ENCODE measurements at regions not wholly inside any gene's neighbourhood (a gene's known extent, or its start where the extent isn't known, plus 50 kb on each side); places are given as distances from the start of the nearest gene placed in this dataset.

GRCh38 chr11:62073061-62073460 is 50.8 kb upstream of the INCENP start:
- TF ChIP-seq SIN3A (IDR thresholded peaks at IDR 0.05; ENCODE audit: borderline replicate concordance, insufficient read depth, low read length) (no peak), FOXP2 (optimal IDR thresholded peaks at IDR 0.05; ENCODE audit: borderline replicate concordance, extremely low read depth, extremely low read length, insufficient read depth) (no peak), POLR2AphosphoS5 (IDR thresholded peaks at IDR 0.05; ENCODE audit: low read depth, low read length) (no peak), REST (IDR thresholded peaks at IDR 0.05; ENCODE audit: insufficient read depth in 1 of 2, low read depth in 2 of 2, low read length in 2 of 2) (no peak), TAF1 (IDR thresholded peaks at IDR 0.05; ENCODE audit: borderline replicate concordance, insufficient read depth, low read length) (no peak)

GRCh38 chr11:62071408-62071807 is 52.4 kb upstream of the INCENP start:
- TF ChIP-seq REST (IDR thresholded peaks at IDR 0.05; ENCODE audit: insufficient read depth in 1 of 2, low read depth in 2 of 2, low read length in 2 of 2) (no peak), POLR2AphosphoS5 (IDR thresholded peaks at IDR 0.05; ENCODE audit: low read depth, low read length) (no peak), FOXP2 (optimal IDR thresholded peaks at IDR 0.05; ENCODE audit: borderline replicate concordance, extremely low read depth, extremely low read length, insufficient read depth) (no peak)

GRCh38 chr11:62069986-62070919 is 53.6 kb upstream of the INCENP start:
- no peak for TF ChIP-seq SIN3A (IDR thresholded peaks at IDR 0.05; ENCODE audit: borderline replicate concordance, insufficient read depth, low read length)
- TF ChIP-seq TAF1 (IDR thresholded peaks at IDR 0.05; ENCODE audit: borderline replicate concordance, insufficient read depth, low read length): no peak
- no peak for TF ChIP-seq POLR2AphosphoS5 (IDR thresholded peaks at IDR 0.05; ENCODE audit: low read depth, low read length)
- no peak for TF ChIP-seq FOXP2 (optimal IDR thresholded peaks at IDR 0.05; ENCODE audit: borderline replicate concordance, extremely low read depth, extremely low read length, insufficient read depth)
- TF ChIP-seq REST (IDR thresholded peaks at IDR 0.05; ENCODE audit: insufficient read depth in 1 of 2, low read depth in 2 of 2, low read length in 2 of 2): no peak

GRCh38 chr11:62069374-62069773 is 54.4 kb upstream of the INCENP start:
- no peak for TF ChIP-seq SIN3A (IDR thresholded peaks at IDR 0.05; ENCODE audit: borderline replicate concordance, insufficient read depth, low read length)
- TF ChIP-seq TAF1 (IDR thresholded peaks at IDR 0.05; ENCODE audit: borderline replicate concordance, insufficient read depth, low read length): no peak
- no peak for TF ChIP-seq FOXP2 (optimal IDR thresholded peaks at IDR 0.05; ENCODE audit: borderline replicate concordance, extremely low read depth, extremely low read length, insufficient read depth)
- TF ChIP-seq POLR2AphosphoS5 (IDR thresholded peaks at IDR 0.05; ENCODE audit: low read depth, low read length): no peak
- no peak for TF ChIP-seq REST (IDR thresholded peaks at IDR 0.05; ENCODE audit: insufficient read depth in 1 of 2, low read depth in 2 of 2, low read length in 2 of 2)
